ENCODE measurements at regions not wholly inside any gene's neighbourhood (a gene's known extent, or its start where the extent isn't known, plus 50 kb on each side); places are given as distances from the start of the nearest gene placed in this dataset.

- ChIA-PET POLR2A (ENCODE audit: low non-redundant PET) (no interaction called here), CTCF (no interaction called here)
- no TSS peak for BruUV-seq (replicated peaks)
- intact Hi-C loops (cut with micrococcal nuclease; ENCODE audit: unreplicated experiment) = no loop called here
- H3K27me3 ChIP-seq (replicated peaks; ENCODE audit: insufficient read depth, low read depth, low read length, poor library complexity) = peaks cover 10% of the 10 kb centered on the region
- TF ChIP-seq CTCF (conservative IDR thresholded peaks at IDR 0.05; ENCODE audit: low read depth, low read length) (no peak), EZH2 (IDR thresholded peaks at IDR 0.05; ENCODE audit: borderline replicate concordance, low read depth, low read length, poor library complexity, severe bottlenecking) (no peak)
- H3K9me3 ChIP-seq (ENCODE audit: low read depth, low read length, poor library complexity, severe bottlenecking) = no peaks in the 10 kb centered on the region
- DNase-seq (ENCODE audit: low spot score) = no peak
- no peaks in the 10 kb centered on the region for H3K4me1 ChIP-seq (ENCODE audit: insufficient read depth, low read length, poor library complexity, severe bottlenecking)
- no peaks in the 10 kb centered on the region for H3K36me3 ChIP-seq (ENCODE audit: insufficient read depth, low read length, poor library complexity, severe bottlenecking)
- no peak overlapping the region for H3K27ac ChIP-seq (ENCODE audit: low read depth, low read length, poor library complexity, severe bottlenecking)
- H3K4me3 ChIP-seq (ENCODE audit: low read depth, low read length, poor library complexity, severe bottlenecking) = no peak overlapping the region
These were observed 102.7 kb upstream of the CD55 start for GRCh38 chr1:207218512-207219362.

GRCh38 chr1:207219979-207220889 is 101.2 kb upstream of the CD55 start:
- H3K9me3 ChIP-seq (ENCODE audit: low read depth, low read length, poor library complexity, severe bottlenecking) = no peaks in the 10 kb centered on the region
- BruUV-seq (replicated peaks) = no TSS peak
- H3K27ac ChIP-seq (ENCODE audit: low read depth, low read length, poor library complexity, severe bottlenecking) = no peak overlapping the region
- no peak for DNase-seq (ENCODE audit: low spot score)
- H3K36me3 ChIP-seq (ENCODE audit: insufficient read depth, low read length, poor library complexity, severe bottlenecking) = no peaks in the 10 kb centered on the region
- H3K27me3 ChIP-seq (replicated peaks; ENCODE audit: insufficient read depth, low read depth, low read length, poor library complexity) = peaks cover 12% of the 10 kb centered on the region
- H3K4me3 ChIP-seq (ENCODE audit: low read depth, low read length, poor library complexity, severe bottlenecking) = no peak overlapping the region
- CTCF ChIA-PET = no interaction called here
- no peaks in the 10 kb centered on the region for H3K4me1 ChIP-seq (ENCODE audit: insufficient read depth, low read length, poor library complexity, severe bottlenecking)
- POLR2A ChIA-PET (ENCODE audit: low non-redundant PET) = no interaction called here
- TF ChIP-seq CTCF (conservative IDR thresholded peaks at IDR 0.05; ENCODE audit: low read depth, low read length) = no peak
- TF ChIP-seq EZH2 (IDR thresholded peaks at IDR 0.05; ENCODE audit: borderline replicate concordance, low read depth, low read length, poor library complexity, severe bottlenecking) = no peak
- intact Hi-C loops (cut with micrococcal nuclease; ENCODE audit: unreplicated experiment) = no loop called here

GRCh38 chr1:207221934-207222351 is 99.5 kb upstream of the CD55 start:
- DNase-seq (ENCODE audit: low spot score) = no peak
- Histone ChIP-seq H3K27ac (ENCODE audit: low read depth, low read length, poor library complexity, severe bottlenecking) (no peak overlapping the region), H3K4me1 (ENCODE audit: insufficient read depth, low read length, poor library complexity, severe bottlenecking) (no peaks in the 10 kb centered on the region), H3K36me3 (ENCODE audit: insufficient read depth, low read length, poor library complexity, severe bottlenecking) (no peaks in the 10 kb centered on the region), H3K9me3 (ENCODE audit: low read depth, low read length, poor library complexity, severe bottlenecking) (no peaks in the 10 kb centered on the region), H3K4me3 (ENCODE audit: low read depth, low read length, poor library complexity, severe bottlenecking) (no peak overlapping the region), H3K27me3 (replicated peaks; ENCODE audit: insufficient read depth, low read depth, low read length, poor library complexity) (peaks cover 16% of the 10 kb centered on the region)
- no TSS peak for BruUV-seq (replicated peaks)
- intact Hi-C loops (cut with micrococcal nuclease; ENCODE audit: unreplicated experiment) = no loop called here
- TF ChIP-seq EZH2 (IDR thresholded peaks at IDR 0.05; ENCODE audit: borderline replicate concordance, low read depth, low read length, poor library complexity, severe bottlenecking) (no peak), CTCF (conservative IDR thresholded peaks at IDR 0.05; ENCODE audit: low read depth, low read length) (no peak)
- POLR2A ChIA-PET (ENCODE audit: low non-redundant PET) = no interaction called here
- CTCF ChIA-PET = no interaction called here
